ENCODE measurements at regions not wholly inside any gene's neighbourhood (a gene's known extent, or its start where the extent isn't known, plus 50 kb on each side); places are given as distances from the start of the nearest gene placed in this dataset.
"Not testable (repeated sequence)": the region's sequence is repeated elsewhere in the genome, so short reads cannot be mapped to it uniquely, and the experiment has no call there.

DNA sequence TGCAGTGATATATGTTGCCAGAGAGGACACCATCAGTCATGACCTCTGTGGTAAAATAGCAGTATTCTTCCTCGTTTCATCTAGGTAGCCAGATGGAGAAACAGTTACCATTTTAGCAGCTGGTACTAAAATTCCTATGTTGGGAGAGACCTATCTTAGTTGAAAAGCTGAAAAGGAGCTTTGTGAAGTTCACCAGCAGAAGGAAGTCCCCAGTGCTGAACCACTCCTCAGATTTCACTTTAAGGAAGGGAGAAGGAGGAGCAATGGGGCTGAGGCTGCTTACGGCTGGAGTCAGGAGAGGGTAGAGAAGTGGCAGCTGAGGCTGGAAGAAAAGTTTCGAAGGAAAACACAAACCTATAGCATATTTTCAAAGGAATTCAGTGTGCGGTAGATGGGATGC, 103.7 kb downstream of the ATXN3L start:
- TF ChIP-seq, protein P1, sequence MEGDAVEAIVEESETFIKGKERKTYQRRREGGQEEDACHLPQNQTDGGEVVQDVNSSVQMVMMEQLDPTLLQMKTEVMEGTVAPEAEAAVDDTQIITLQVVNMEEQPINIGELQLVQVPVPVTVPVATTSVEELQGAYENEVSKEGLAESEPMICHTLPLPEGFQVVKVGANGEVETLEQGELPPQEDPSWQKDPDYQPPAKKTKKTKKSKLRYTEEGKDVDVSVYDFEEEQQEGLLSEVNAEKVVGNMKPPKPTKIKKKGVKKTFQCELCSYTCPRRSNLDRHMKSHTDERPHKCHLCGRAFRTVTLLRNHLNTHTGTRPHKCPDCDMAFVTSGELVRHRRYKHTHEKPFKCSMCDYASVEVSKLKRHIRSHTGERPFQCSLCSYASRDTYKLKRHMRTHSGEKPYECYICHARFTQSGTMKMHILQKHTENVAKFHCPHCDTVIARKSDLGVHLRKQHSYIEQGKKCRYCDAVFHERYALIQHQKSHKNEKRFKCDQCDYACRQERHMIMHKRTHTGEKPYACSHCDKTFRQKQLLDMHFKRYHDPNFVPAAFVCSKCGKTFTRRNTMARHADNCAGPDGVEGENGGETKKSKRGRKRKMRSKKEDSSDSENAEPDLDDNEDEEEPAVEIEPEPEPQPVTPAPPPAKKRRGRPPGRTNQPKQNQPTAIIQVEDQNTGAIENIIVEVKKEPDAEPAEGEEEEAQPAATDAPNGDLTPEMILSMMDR (IDR thresholded peaks at IDR 0.05; ENCODE audit: extremely low read depth, insufficient read depth, missing control alignments) = no peak
- in situ Hi-C loops (cut with MboI; ENCODE audit: low pct_unique_long_range_greater_than_20kb, low sequenced_read_pairs, unreplicated experiment) = no loop called here
- DNase-seq (ENCODE audit: low spot score) = no peak

DNA sequence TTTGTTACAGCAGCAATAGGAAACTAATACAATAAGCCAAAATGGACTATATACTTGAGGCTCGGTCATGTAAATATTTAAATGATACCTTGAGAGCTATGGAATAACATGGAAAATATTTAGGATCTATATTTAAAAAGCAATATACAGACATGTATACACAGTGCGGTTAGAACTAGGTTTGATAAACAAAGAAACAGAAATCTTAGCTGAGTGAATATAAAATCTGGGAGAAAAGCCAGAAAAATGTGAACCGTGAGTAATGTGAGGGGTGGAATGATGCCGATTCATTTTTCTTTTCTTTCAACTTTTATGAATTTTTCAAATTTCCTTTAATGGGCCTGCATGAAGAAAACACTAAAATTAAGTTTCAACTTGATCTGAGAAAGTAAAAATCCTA, 104.1 kb downstream of the ATXN3L start:
- no peak for DNase-seq (ENCODE audit: low spot score)
- in situ Hi-C loops (cut with MboI; ENCODE audit: low pct_unique_long_range_greater_than_20kb, low sequenced_read_pairs, unreplicated experiment) = no loop called here
- TF ChIP-seq, protein P1 (IDR thresholded peaks at IDR 0.05; ENCODE audit: extremely low read depth, insufficient read depth, missing control alignments) = no peak

DNA sequence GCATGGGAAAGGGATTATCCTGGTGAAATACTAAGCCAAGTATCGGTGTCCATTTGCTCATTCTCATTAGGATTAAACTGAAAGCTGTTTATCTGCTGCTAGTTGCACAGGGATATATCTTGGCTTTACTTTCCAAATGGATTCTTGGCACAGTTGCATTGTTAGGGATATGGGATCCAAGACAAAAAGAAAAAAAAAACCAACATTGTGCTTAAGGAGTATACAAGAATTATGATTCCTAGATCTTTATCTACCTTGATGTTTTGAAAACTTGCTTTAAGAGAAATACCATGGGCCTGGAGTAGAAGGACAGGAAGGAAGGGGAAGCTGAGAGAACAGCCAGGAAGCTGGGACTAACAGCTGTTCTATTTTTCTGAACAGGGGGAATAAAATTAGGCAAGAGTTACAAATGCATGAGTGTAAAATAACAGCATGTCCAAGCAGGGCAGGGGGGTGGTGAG, 107.6 kb downstream of the ATXN3L start:
- in situ Hi-C loops (cut with MboI; ENCODE audit: low pct_unique_long_range_greater_than_20kb, low sequenced_read_pairs, unreplicated experiment) = no loop called here
- TF ChIP-seq, protein P1 (IDR thresholded peaks at IDR 0.05; ENCODE audit: extremely low read depth, insufficient read depth, missing control alignments) = no peak
- DNase-seq (ENCODE audit: low spot score) = no peak

DNA sequence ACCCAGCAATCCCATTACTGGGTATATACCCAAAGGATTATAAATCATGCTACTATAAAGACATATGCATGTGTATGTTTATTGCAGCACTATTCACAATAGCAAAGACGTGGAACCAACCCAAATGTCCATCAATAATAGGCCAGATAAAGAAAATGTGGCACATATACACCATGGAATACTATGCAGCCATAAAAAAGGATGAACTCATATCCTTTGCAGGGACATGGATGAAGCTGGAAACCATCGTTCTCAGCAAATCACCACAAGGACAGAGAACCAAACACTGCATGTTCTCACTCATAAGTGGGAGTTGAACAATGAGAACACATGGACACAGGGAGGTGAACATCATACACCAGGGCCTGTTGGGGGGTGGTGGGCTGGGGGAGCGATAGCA, 109.7 kb downstream of the ATXN3L start:
- in situ Hi-C loops (cut with MboI; ENCODE audit: low pct_unique_long_range_greater_than_20kb, low sequenced_read_pairs, unreplicated experiment); DNase-seq (ENCODE audit: low spot score): not testable (repeated sequence)

DNA sequence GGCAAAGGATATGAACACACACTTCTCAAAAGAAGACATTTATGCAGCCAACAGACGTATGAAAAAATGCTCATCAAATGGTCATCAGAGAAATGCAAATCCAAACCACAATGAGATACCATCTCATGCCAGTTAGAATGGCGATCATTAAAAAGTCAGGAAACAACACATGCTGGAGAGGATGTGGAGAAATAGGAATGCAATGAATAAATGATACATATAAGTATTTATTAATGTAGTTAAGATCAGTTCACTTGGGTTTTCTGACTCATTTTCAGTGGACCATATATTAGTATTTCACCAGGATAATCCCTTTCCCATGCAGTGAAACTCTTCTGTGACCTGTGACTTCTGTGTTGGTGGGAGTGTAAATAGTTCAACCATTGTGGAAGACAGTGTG, 110.1 kb downstream of the ATXN3L start:
- DNase-seq (ENCODE audit: low spot score); in situ Hi-C loops (cut with MboI; ENCODE audit: low pct_unique_long_range_greater_than_20kb, low sequenced_read_pairs, unreplicated experiment): not testable (repeated sequence)

DNA sequence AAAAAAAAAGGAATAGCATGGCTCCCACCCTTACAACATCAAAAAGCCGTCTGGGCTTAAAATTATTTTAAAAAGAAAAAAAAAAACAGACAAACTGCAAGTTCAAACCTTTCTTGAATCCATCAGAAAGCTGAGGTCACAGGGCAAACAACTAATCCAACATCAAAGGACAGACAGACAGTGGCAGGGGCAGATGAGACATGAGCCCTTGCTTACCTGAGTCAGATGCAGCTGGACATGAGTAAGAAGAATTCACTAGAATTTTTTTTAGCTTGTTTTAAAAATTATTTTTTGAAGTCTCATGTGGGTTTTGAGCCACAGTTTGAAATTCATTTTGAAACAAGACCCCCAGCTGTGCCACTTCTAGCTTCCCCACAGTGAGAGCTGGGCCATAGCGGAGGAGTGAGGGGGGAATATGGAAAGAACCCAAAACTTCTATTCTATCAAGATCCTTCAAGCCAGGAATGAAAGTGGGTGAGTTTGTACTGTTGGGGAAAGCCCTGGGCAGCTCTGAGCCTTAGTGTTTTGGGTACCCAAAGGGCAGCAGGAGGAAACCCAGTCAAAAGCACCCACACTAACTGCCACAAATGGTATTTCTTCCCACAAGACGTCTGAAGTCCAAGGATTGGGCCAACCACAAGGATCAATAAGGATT, 111.4 kb downstream of the ATXN3L start:
- DNase-seq (ENCODE audit: low spot score) = no peak
- in situ Hi-C loops (cut with MboI; ENCODE audit: low pct_unique_long_range_greater_than_20kb, low sequenced_read_pairs, unreplicated experiment) = no loop called here
- TF ChIP-seq, protein P1 (IDR thresholded peaks at IDR 0.05; ENCODE audit: extremely low read depth, insufficient read depth, missing control alignments) = no peak

DNA sequence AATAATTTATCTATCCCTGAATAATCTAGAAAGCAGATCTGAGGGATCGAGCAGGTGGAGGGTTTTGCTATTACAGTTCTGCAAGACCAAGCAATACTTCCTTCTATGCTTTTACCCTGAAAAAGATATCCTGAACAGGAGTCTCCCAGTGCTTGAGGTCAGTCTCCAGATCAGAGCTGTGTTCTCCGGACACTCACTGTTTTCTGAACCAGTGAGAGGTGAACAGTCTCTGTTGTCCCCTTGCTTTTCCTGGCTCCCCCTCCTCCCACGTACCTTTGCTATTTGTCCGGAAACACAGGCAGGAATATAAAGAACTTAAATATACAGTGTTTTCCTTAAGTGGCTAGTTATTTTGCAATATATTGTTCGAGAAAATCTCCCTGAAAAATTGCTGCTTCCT, 116.6 kb downstream of the ATXN3L start:
- TF ChIP-seq, protein P1 (IDR thresholded peaks at IDR 0.05; ENCODE audit: extremely low read depth, insufficient read depth, missing control alignments) = no peak
- no peak for DNase-seq (ENCODE audit: low spot score)
- in situ Hi-C loops (cut with MboI; ENCODE audit: low pct_unique_long_range_greater_than_20kb, low sequenced_read_pairs, unreplicated experiment) = no loop called here
